IPS-20b (cell line): ENCODE measurements at regions not wholly inside any gene's neighbourhood (a gene's known extent, or its start where the extent isn't known, plus 50 kb on each side); places are given as distances from the start of the nearest gene placed in this dataset.

Experiments used
- H3K27ac ChIP-seq: one replicate; pipeline ENCODE4 v1.5.1; 2013; ENCODE audit warnings: low read length
- H3K27me3 ChIP-seq: 2 replicates; pipeline ENCODE4 v1.6.1; 2013; ENCODE audit warnings: mild to moderate bottlenecking, low read length, inconsistent platforms; ENCODE audit not compliant: insufficient read depth
- H3K36me3 ChIP-seq: 2 replicates; pipeline ENCODE4 v1.6.1; 2013; ENCODE audit warnings: low read depth, mild to moderate bottlenecking, inconsistent platforms, low read length, moderate library complexity; ENCODE audit not compliant: insufficient read depth
- H3K4me1 ChIP-seq: 2 replicates; pipeline ENCODE4 v1.6.1; 2013; ENCODE audit warnings: mild to moderate bottlenecking, control low read depth, inconsistent platforms, low read length, moderate library complexity; ENCODE audit not compliant: insufficient read depth
- H3K4me3 ChIP-seq: 2 replicates; pipeline ENCODE4 v1.5.1; 2013; ENCODE audit warnings: mild to moderate bottlenecking, low read length, inconsistent platforms
- H3K9ac ChIP-seq: 2 replicates; pipeline ENCODE4 v1.6.1; 2013; ENCODE audit warnings: low read depth, mild to moderate bottlenecking, inconsistent platforms, low read length, moderate library complexity
- H3K9me3 ChIP-seq: 2 replicates; pipeline ENCODE4 v1.6.1; 2013; ENCODE audit warnings: mild to moderate bottlenecking, low read depth, low read length, inconsistent platforms; ENCODE audit not compliant: insufficient read depth

DNA sequence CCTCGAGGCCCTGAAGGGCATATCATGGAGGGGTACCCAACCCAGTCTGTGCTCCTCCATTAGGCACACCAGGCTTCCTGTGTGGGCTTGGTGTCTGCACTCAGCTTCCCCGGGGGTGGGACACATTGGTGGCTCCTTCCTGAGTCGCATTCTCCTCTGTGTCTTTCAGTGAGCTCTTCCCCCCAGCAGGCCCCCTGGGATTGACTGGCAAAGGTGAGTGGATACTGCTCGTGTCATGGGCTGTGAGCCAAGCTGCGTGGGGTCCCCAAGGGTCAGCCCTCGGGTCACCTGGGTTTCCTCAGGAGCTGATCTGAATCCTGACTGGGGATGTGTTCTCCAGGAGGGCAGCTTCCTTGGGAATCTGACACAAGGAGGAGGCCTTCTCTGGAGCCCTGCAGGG, 231.0 kb downstream of the SNRPN start:
- H3K9ac ChIP-seq, result no peak overlapping the region
- H3K27ac ChIP-seq, result no peak overlapping the region
- H3K36me3 ChIP-seq, result no peaks in the 10 kb centered on the region
- no peaks in the 10 kb centered on the region for H3K4me1 ChIP-seq
- no peak overlapping the region for H3K4me3 ChIP-seq
- no peaks in the 10 kb centered on the region for H3K27me3 ChIP-seq
- peaks cover 95% of the 10 kb centered on the region for H3K9me3 ChIP-seq

DNA sequence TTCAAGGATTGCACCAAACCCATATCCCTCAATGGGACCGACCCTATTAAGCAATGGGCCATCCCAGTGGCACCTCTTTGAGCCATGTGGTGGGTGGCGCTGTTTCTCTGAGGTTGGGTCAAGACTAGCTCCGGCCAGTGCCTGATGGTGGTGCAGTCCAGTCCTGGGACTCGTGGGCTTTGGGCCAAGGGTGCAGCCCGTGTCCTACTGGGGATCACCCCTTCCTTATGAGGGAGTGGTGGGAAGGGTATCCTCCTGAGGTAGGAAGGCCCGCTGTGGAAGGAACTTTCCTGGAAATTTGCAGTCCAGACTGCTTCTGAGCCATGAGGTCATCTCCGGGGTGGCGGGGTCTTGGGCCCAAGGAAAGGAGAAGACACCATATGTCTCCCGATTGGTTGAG, 231.6 kb downstream of the SNRPN start:
- Histone ChIP-seq H3K4me1 (no peaks in the 10 kb centered on the region), H3K9me3 (peaks cover 94% of the 10 kb centered on the region), H3K4me3 (no peak overlapping the region), H3K9ac (no peak overlapping the region), H3K27me3 (no peaks in the 10 kb centered on the region), H3K27ac (no peak overlapping the region), H3K36me3 (no peaks in the 10 kb centered on the region)

DNA sequence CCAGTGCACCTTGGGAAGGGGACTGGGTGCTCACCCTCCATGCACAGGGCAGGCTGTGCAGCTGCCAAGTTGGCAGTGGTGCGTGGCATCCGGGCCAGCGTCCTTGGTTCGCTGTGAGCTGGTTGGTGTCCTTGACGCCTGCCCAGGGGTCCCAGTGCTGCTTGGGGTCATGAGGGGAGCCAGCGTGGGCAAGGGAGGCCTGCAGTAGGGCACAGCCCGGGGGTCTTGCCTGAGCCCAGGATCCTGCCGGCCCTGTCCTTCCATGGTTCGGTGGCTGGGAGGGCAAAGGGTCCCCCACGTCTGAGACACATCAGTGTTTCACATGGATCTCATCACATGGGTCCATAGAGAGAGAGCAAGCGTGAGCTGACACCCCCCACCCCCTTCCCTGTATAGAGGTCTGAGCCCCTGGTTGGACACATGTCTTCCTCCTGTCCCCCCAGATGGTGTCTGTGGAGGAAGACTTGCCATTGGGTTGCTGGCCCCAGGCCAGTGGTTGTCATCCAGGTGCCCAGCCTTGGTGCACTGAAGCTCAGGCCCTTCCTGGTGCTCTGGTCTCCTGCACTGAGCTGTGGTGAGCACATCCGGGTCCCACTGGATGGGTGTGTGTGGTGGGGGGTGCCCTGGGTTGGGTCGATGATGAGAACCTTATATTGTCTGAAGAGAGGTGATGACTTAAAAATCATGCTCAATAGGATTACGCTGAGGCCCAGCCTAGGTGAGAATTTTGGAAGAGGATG, 232.3 kb downstream of the SNRPN start:
- Histone ChIP-seq H3K4me3 (no peak overlapping the region), H3K27ac (no peak overlapping the region), H3K27me3 (no peaks in the 10 kb centered on the region), H3K9me3 (peaks cover 87% of the 10 kb centered on the region), H3K36me3 (no peaks in the 10 kb centered on the region), H3K9ac (no peak overlapping the region), H3K4me1 (no peaks in the 10 kb centered on the region)

DNA sequence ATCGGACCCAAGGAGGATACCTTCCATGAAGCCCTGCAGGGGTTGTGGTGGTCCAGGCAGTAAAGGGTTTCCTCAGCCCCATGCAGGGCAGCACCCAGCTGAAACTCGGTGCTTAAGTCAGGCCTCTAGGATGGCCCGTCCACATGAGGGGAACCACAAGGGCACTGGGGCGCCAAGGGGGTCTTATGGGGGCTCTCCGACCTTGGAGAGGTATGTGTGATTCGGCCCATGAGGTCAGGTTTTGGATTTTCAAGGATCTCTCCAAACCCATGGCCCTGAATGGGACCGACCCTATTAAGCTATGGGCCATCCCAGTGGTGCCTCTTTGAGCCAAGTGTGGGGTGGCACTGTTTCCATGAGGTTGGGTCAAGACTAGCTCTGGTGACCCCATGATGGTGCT, 233.3 kb downstream of the SNRPN start:
- H3K27ac ChIP-seq, result no peak overlapping the region
- no peak overlapping the region for H3K9ac ChIP-seq
- no peaks in the 10 kb centered on the region for H3K36me3 ChIP-seq
- no peak overlapping the region for H3K4me3 ChIP-seq
- peaks cover 85% of the 10 kb centered on the region for H3K9me3 ChIP-seq
- no peaks in the 10 kb centered on the region for H3K4me1 ChIP-seq
- no peaks in the 10 kb centered on the region for H3K27me3 ChIP-seq

DNA sequence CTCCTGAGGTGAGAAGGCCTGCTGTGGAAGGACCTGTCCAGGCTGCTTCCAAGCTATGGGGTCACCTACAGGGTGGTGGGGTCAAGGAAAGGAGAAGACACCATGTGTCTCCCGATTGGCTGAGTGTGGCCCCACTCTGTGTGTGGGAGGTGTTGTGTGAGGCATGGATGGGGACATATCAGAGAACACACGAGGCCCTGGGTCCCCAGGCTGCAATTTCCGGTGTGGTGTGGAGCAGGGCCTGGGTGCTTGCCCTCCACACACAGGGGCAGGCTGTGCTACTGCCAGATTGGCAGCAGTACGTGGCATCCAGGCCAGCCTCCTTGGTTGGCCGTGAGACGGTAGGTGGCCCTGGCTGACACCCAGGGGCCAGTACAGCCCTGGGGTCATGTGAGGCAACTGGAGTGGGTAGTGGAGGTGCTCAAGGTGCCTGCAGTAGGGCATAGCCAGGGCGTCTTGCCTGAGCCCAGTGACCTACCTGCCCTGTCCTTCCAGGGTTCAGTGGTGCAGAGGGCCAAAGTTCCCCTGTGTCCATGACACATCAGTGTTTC, 233.8 kb downstream of the SNRPN start:
- H3K4me3 ChIP-seq, result no peak overlapping the region
- no peak overlapping the region for H3K9ac ChIP-seq
- no peaks in the 10 kb centered on the region for H3K36me3 ChIP-seq
- no peaks in the 10 kb centered on the region for H3K4me1 ChIP-seq
- H3K9me3 ChIP-seq, result peaks cover 85% of the 10 kb centered on the region
- H3K27ac ChIP-seq, result no peak overlapping the region
- H3K27me3 ChIP-seq, result no peaks in the 10 kb centered on the region

GRCh38 chr15:25189551-25189950, 234.8 kb downstream of the SNRPN start:
- H3K27me3 ChIP-seq, result no peaks in the 10 kb centered on the region
- H3K36me3 ChIP-seq, result no peaks in the 10 kb centered on the region
- H3K9ac ChIP-seq, result no peak overlapping the region
- no peaks in the 10 kb centered on the region for H3K4me1 ChIP-seq
- no peak overlapping the region for H3K4me3 ChIP-seq
- H3K9me3 ChIP-seq, result peaks cover 85% of the 10 kb centered on the region
- no peak overlapping the region for H3K27ac ChIP-seq

- Histone ChIP-seq H3K36me3 (no peaks in the 10 kb centered on the region), H3K9ac (no peak overlapping the region), H3K4me1 (no peaks in the 10 kb centered on the region), H3K4me3 (no peak overlapping the region), H3K27ac (no peak overlapping the region), H3K27me3 (no peaks in the 10 kb centered on the region), H3K9me3 (peaks cover 87% of the 10 kb centered on the region)
These were observed 237.9 kb downstream of the SNRPN start for GRCh38 chr15:25192651-25193050.

GRCh38 chr15:25207369-25207768, 231.5 kb downstream of the UBE3A start:
- peaks cover 95% of the 10 kb centered on the region for H3K9me3 ChIP-seq
- H3K4me1 ChIP-seq, result no peaks in the 10 kb centered on the region
- no peak overlapping the region for H3K9ac ChIP-seq
- H3K27ac ChIP-seq, result no peak overlapping the region
- H3K27me3 ChIP-seq, result no peaks in the 10 kb centered on the region
- no peaks in the 10 kb centered on the region for H3K36me3 ChIP-seq
- no peak overlapping the region for H3K4me3 ChIP-seq

DNA sequence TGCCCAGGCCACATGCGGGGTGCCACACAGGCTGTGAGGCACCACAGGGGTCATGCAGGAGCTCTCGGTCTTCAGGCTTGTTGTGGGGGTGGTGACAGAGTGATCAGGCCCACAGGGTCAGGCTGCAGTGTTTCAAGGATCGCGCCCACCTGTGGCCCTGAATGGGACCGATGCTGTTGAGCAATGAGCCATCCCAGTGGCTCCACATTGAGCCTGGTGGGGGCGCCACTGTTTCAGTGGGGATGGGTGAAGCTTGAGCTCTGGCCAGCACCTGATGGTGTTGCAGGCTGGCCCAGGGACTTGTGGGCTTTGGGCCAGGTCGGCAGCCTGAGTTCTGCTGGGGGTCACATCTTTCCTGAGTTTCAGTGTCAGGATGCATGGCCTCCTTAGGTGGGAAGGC, 230.1 kb downstream of the UBE3A start:
- Histone ChIP-seq H3K4me3 (no peak overlapping the region), H3K9ac (no peak overlapping the region), H3K4me1 (no peaks in the 10 kb centered on the region), H3K27ac (no peak overlapping the region), H3K36me3 (no peaks in the 10 kb centered on the region), H3K27me3 (no peaks in the 10 kb centered on the region), H3K9me3 (peaks cover 98% of the 10 kb centered on the region)

- H3K27me3 ChIP-seq, result no peaks in the 10 kb centered on the region
- H3K4me1 ChIP-seq, result no peaks in the 10 kb centered on the region
- H3K9me3 ChIP-seq, result peaks cover 89% of the 10 kb centered on the region
- no peak overlapping the region for H3K9ac ChIP-seq
- no peak overlapping the region for H3K4me3 ChIP-seq
- no peaks in the 10 kb centered on the region for H3K36me3 ChIP-seq
- no peak overlapping the region for H3K27ac ChIP-seq
These were observed 218.0 kb downstream of the UBE3A start for GRCh38 chr15:25220834-25221233.

GRCh38 chr15:25224396-25224795, 214.4 kb downstream of the UBE3A start:
- Histone ChIP-seq H3K36me3 (no peaks in the 10 kb centered on the region), H3K9ac (no peak overlapping the region), H3K4me3 (no peak overlapping the region), H3K9me3 (peaks cover 84% of the 10 kb centered on the region), H3K4me1 (no peaks in the 10 kb centered on the region), H3K27me3 (no peaks in the 10 kb centered on the region), H3K27ac (no peak overlapping the region)

DNA sequence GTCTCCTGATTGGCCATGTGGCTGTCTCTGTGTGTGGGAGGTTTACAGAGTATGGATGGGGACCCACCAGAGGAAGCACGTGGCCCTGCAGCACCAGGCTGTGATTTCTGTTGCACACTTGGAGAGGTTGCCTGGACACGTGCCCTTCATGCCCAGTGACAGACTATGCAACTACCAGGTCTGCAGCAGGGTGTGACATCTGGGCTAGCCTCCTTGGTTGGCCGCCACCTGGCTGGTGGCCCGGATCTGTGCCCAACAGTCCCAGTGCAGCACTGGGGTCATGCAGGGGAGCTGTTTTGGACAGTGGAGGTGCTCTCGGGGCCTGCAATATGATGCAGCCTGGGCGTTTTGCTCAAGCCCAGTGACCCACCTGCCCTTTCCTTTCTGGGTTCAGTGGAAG, 212.5 kb downstream of the UBE3A start:
- no peak overlapping the region for H3K9ac ChIP-seq
- no peak overlapping the region for H3K4me3 ChIP-seq
- no peaks in the 10 kb centered on the region for H3K4me1 ChIP-seq
- peaks cover 84% of the 10 kb centered on the region for H3K9me3 ChIP-seq
- H3K36me3 ChIP-seq, result no peaks in the 10 kb centered on the region
- no peaks in the 10 kb centered on the region for H3K27me3 ChIP-seq
- no peak overlapping the region for H3K27ac ChIP-seq
